HCT116 (cell line): ENCODE measurements at regions not wholly inside any gene's neighbourhood (a gene's known extent, or its start where the extent isn't known, plus 50 kb on each side); places are given as distances from the start of the nearest gene placed in this dataset.

ENCODE experiments used
- ELF1 ChIP-seq: IDR thresholded peaks from 2 replicates; pipeline ENCODE4 v1.6.1; 2012; ENCODE audit warnings: low read depth, borderline replicate concordance
- JUND ChIP-seq: IDR thresholded peaks from 2 replicates; pipeline ENCODE4 v1.6.1; 2012
- POLR2A ChIP-seq: IDR thresholded peaks from 2 replicates; pipeline ENCODE4 v1.7.0; 2011; ENCODE audit warnings: borderline replicate concordance; ENCODE audit not compliant: insufficient read depth, insufficient read length; ENCODE audit errors: extremely low read depth
- RAD21 ChIP-seq: IDR thresholded peaks from 2 replicates; pipeline ENCODE4 v1.6.1; 2012; ENCODE audit warnings: low read depth, mild to moderate bottlenecking
- TF ChIP-seq, protein P1 (sequence below), 3 experiments: fragments of 200-600 bp in 1 of 3; sonication (generic) in 1 of 3; IDR thresholded peaks in 2 of 3; conservative IDR thresholded peaks in 1 of 3; 2 replicates each; pipeline ENCODE4 v1.5.1; 2012 to 2017; ENCODE audit warnings: low read depth in 2 of 3, low read length in 2 of 3, antibody characterized with exemption in 1 of 3, borderline replicate concordance in 1 of 3, control low read depth in 1 of 3, mild to moderate bottlenecking in 1 of 3, mixed read lengths in 1 of 3, mixed run types in 1 of 3, moderate library complexity in 1 of 3; ENCODE audit not compliant: insufficient read depth in 1 of 3
- TF ChIP-seq, protein P2 (sequence below): IDR thresholded peaks from 2 replicates; pipeline ENCODE4 v1.6.1; 2011; ENCODE audit warnings: mild to moderate bottlenecking, low read length, moderate library complexity; ENCODE audit not compliant: insufficient replicate concordance; ENCODE audit errors: extremely low read depth

DNA sequence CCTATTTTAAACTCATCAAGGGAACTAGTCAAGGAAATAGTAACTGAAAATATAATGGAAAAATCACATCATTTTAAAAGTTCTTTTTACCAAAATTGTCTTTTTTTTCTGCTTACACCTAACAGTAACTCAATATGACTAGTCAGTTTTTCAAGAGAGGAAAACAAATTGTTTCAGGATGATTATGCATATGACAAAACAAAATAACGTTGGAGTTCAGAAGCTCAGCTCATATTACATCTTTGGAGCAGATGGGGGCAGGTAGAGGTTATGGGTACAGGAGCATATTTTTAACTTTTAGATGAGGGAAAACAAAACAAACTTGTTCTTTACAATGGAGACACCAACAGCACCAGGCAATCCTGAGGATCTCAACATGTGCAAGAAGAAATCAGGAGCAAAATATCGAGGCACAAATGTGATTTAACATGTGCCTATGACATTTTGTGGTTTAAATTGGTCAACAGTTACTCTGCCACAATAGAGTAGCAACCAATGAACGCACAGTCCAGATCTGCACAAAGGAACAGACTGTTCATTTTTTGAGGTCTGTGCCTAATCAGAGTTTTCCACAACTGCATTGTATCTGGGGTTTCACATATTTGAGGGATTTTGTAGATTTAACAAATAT lies 659.0 kb downstream of the ANXA1 start:
- no peak for TF ChIP-seq RAD21
- TF ChIP-seq POLR2A = no peak
- TF ChIP-seq, protein P1, sequence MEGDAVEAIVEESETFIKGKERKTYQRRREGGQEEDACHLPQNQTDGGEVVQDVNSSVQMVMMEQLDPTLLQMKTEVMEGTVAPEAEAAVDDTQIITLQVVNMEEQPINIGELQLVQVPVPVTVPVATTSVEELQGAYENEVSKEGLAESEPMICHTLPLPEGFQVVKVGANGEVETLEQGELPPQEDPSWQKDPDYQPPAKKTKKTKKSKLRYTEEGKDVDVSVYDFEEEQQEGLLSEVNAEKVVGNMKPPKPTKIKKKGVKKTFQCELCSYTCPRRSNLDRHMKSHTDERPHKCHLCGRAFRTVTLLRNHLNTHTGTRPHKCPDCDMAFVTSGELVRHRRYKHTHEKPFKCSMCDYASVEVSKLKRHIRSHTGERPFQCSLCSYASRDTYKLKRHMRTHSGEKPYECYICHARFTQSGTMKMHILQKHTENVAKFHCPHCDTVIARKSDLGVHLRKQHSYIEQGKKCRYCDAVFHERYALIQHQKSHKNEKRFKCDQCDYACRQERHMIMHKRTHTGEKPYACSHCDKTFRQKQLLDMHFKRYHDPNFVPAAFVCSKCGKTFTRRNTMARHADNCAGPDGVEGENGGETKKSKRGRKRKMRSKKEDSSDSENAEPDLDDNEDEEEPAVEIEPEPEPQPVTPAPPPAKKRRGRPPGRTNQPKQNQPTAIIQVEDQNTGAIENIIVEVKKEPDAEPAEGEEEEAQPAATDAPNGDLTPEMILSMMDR (IDR thresholded peaks at IDR 0.05 in 2 of 3, conservative IDR thresholded peaks at IDR 0.05 in 1 of 3; ENCODE audit: borderline replicate concordance in 1 of 3, insufficient read depth in 1 of 3, low read depth in 2 of 3, low read length in 2 of 3) = no peak
- no peak for TF ChIP-seq ELF1
- TF ChIP-seq, protein P2, sequence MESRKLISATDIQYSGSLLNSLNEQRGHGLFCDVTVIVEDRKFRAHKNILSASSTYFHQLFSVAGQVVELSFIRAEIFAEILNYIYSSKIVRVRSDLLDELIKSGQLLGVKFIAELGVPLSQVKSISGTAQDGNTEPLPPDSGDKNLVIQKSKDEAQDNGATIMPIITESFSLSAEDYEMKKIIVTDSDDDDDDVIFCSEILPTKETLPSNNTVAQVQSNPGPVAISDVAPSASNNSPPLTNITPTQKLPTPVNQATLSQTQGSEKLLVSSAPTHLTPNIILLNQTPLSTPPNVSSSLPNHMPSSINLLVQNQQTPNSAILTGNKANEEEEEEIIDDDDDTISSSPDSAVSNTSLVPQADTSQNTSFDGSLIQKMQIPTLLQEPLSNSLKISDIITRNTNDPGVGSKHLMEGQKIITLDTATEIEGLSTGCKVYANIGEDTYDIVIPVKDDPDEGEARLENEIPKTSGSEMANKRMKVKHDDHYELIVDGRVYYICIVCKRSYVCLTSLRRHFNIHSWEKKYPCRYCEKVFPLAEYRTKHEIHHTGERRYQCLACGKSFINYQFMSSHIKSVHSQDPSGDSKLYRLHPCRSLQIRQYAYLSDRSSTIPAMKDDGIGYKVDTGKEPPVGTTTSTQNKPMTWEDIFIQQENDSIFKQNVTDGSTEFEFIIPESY = no peak
- no peak for TF ChIP-seq JUND
